HG03025 (cell line): ENCODE measurements at regions not wholly inside any gene's neighbourhood (a gene's known extent, or its start where the extent isn't known, plus 50 kb on each side); places are given as distances from the start of the nearest gene placed in this dataset.

Experiments
- ATAC-seq: cut with Tn5 transposase; IDR thresholded peaks from one replicate; pipeline ENCODE4 v1.9.1; 2021; ENCODE audit warnings: mild to moderate bottlenecking, moderate library complexity; ENCODE audit not compliant: unreplicated experiment, low FRiP score

DNA sequence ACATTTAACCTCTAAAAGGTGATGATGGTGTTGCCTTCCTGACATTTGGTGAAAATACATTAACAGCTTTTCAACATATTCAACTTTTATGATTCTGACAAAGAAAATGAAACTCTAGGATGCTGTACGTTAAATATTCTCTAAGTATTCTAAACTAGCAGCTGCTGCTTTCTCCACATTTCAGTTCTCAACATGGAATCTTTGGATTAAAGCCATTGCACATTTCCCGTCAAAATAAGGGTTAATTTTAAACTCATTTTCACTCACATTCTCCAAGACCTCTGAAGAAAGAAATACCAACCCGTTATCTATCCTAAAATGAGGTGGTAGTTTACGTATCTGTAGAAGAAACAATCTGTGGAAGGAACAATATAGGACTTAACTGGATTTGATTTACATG lies 655.7 kb upstream of the ARPP21 start:
- ATAC-seq: no peak

DNA sequence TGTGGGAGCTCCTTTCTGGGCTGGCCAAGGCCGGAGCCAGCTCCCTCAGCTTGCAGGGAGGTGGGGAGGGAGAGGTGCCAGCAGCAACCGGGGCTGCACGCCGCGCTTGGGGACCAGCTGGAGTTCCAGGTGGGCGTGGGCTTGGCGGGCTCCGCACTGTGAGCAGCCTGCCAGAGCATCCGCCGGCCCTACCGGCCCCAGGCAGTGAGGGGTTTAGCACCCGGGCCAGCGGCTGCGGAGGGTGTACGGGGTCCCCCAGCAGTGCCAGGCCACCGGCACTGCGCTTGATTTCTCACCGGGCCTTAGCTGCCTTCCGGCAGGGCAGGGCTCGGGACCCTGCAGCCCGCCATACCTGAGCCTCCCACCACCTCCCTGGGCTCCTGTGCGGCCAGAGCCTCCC lies 651.0 kb upstream of the ARPP21 start:
- ATAC-seq: no peak

- no peak for ATAC-seq
Measured at GRCh38 chr3:34995796-34996430, 643.4 kb upstream of the ARPP21 start.

- ATAC-seq: no peak
Measured at GRCh38 chr3:34998902-34999301, 640.4 kb upstream of the ARPP21 start.

DNA sequence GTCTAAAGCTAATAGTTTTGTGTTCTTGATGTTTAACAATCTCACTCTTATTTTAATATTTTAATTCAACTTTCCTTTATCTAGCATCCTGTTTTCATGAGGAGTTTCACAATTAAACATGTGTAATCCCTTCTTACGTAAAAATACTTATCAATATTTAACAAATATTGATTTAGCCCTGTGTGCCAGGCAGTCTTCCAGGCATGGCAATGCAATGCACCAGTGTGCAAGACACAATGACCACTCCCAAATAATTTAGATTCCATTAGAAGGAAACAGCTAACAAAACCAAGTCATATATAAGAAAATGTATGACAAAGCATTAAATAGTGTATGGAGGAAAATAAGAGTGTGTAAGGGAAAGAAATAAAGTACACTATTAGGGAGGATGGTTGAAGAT lies 627.1 kb upstream of the ARPP21 start:
- ATAC-seq: no peak

DNA sequence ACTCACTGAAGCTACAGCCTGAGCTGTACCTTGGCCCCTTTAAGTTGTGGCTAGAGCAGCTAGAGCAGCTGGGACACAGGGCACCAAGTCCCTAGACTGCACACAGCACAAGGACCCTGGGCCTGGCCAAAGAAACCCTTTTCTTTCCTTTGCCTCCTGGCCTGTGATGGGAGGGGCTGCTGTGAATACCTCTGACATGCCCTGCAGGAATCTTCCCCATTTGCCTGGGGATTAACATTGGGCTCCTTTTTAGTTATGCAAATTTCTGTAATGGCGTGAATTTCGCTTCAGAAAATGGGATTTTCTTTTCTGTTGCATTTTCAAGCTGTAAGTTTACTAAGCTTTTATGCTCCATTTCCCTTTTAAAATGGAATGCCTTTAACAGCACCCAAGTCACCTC lies 611.2 kb upstream of the ARPP21 start:
- ATAC-seq: no peak

GRCh38 chr3:35042210-35042991 lies 596.9 kb upstream of the ARPP21 start:
- ATAC-seq: no peak

DNA sequence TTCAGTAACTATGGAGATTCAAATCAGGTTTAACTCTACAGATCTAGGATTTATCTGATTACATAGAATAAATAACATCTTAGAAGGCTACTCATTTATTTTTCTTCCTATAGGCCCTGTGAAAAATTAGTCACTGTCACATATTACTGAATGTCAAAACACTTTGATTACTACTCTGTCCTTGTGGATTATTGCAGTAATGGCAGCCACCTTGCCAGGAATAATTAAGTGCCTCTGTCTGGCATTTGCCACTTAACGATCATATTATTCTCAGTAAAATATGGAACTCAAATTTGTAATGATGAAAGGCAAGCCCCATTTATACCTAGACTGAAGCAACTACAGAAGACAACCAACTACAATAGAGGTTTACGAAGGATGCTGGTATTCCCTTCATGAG lies 596.3 kb upstream of the ARPP21 start:
- no peak for ATAC-seq

DNA sequence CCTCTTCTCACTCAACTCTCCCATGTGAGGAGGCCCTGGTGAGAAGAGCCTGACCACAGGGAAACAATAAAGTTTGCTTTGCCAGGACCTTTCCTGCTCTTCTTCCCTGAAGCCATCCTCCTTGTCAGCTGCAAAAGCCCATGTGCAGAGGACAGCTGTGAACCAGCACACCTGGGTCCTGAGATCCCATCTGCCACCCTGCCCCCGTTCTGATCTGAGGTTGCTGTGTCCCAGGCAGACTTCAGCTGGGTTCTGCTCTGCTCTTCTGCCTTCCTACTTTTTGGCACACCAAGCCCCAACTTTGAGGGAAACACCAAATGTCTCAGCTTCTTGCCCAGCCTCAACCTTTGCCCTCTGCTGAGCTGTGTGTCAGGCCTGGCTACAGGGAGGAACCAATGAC lies 595.1 kb upstream of the ARPP21 start:
- ATAC-seq: no peak

DNA sequence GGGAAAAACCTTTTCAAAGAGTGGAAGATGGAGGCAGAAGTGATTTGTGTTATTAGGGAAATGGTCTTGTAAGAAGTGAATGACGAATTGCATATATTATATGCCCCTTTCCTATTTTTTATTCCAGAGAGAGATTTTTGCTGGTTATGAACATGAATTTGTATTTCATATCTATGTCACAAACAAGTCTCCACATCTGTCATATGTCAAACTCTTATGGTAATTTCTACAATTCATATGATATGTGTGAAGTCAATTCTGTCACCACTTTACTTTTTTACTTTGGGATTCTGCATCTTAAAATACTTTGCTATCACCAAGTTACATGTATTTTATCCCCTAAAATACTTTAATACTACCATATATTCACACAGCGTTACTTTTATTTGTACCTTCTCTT lies 594.2 kb upstream of the ARPP21 start:
- ATAC-seq: no peak

DNA sequence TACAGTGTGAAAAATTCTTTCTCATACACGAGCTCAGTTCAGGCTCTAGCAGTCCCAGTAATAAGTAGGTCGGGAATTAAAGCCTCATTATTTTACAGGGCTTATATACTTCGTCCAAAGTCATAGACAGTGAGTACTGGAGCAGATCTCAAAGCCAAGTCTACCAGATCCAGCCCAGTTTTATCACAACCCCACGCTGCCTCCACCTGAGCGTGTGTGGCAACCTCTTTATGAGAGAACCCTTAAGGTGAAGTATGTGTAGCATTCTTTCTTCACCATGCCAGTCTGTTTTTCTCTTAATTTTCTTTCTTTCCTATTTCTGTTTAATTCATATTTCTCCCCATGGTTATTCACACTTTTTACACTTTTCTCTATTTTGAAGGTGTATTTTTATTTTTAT lies 574.6 kb upstream of the ARPP21 start:
- ATAC-seq: no peak

GRCh38 chr3:35065891-35066290 lies 573.4 kb upstream of the ARPP21 start:
- ATAC-seq: no peak

GRCh38 chr3:35067750-35068149 lies 571.6 kb upstream of the ARPP21 start:
- ATAC-seq: no peak

- no peak for ATAC-seq
Measured at GRCh38 chr3:35070088-35070487, 569.2 kb upstream of the ARPP21 start.

DNA sequence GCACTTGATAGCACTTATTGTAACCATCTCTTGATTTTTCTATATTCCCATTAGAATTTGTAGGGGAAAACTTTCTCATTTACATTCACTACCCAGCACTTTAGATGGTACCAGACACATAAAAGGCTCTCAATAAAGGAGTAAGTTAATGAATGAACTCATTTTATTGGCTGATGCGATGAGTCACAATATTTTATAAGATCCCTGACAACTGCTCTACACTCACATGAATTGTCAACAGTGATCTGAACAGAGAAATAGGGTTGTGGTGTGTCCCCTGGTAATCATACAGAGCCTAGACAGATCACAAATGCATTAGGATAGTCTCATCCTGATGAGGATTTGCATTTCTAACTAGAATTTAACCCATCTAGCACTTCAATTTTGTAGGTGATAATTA lies 567.6 kb upstream of the ARPP21 start:
- no peak for ATAC-seq

DNA sequence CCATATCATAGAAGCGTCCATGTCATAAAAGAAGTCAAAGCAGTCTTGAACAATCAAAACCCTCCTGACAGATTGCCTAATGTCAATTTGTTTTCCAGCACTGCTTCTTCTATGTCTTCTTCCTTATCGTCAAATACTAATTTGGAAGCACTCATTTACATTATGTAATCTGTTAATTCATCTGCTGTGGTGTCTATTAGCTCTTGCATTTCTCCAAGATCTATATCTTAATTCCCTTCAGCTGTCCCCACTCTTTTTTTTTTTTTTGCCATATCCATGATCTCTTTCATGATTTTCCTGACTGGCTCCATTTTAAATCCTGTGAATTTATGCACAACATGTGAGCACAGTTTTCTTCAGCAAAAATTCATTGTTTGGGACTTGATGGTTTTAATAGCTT lies 560.5 kb upstream of the ARPP21 start:
- ATAC-seq: no peak

DNA sequence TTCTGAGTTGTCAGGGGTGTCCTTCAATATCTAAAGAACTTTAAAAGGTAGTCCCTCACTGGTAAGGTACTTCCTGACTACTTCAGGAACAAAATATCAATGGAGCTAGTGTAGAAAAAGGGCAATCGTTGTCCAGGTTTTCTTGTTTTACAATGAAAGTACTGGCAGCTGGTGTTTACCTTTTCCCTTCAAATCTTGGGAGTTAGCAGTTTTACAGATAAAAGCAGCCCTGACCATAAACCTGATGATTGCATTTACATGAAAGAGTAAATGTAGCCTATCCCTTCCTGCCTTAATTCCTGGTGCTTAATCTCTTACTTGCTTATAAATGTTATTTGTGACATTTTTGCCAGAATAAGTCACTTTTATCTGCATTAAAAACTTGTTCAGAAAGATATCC lies 559.9 kb upstream of the ARPP21 start:
- ATAC-seq: no peak

GRCh38 chr3:35081899-35082298 lies 557.4 kb upstream of the ARPP21 start:
- no peak for ATAC-seq

GRCh38 chr3:35088943-35089342 lies 550.4 kb upstream of the ARPP21 start:
- no peak for ATAC-seq

DNA sequence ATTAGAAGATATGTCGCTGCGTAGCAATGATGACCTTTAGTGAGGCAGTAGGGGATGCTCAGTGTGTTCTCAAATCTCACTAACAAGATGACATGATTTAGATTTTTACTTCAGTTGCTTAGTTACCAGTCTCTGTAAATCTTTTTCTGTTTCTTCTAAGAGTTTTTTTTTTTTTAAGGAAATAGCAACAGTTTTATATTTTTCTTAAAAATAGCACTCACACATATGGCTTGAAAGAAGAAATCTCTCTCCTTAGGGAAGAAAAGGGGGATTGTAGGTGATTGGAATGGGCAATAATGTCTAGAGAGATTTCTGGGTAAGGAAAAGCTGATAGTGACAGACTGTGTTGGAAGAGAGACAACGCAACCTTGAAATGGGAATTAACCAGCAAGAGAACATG lies 524.6 kb upstream of the ARPP21 start:
- no peak for ATAC-seq

DNA sequence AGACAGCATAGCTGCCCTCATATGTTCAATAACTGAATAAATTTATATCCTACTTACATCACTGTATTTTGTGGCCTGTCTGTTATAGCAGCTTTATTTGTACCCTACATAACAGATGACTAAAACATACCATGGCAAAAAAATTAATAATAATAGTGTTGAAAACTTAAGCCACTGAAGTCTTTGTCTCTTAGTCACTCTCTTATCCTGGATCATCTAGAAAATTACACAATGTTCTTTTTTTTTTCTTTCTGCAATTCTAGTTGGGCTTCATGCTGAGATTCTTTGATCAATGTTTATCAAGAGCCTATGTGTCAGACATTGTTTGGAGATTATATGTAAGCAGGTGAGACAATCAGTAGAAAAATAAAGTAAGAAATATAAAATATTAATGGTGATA lies 519.3 kb upstream of the ARPP21 start:
- no peak for ATAC-seq

- no peak for ATAC-seq
Measured at GRCh38 chr3:35137612-35138011, 501.7 kb upstream of the ARPP21 start.
